Activated CD8-positive, alpha-beta memory T cell treated with anti-CD3 and anti-CD28 coated beads for 4 hours (primary cell): ENCODE measurements at regions not wholly inside any gene's neighbourhood (a gene's known extent, or its start where the extent isn't known, plus 50 kb on each side); places are given as distances from the start of the nearest gene placed in this dataset.

ENCODE experiments used
- DNase-seq, 2 donors: peaks; one replicate each; pipeline ENCODE4 v3.0.0-alpha.2; 2020; ENCODE audit warnings: low read depth in 2 of 2

GRCh38 chr2:550860-551567 is 126.2 kb downstream of the TMEM18 start:
- no peak for DNase-seq

- DNase-seq = no peak
These were observed 131.2 kb downstream of the TMEM18 start for GRCh38 chr2:545711-546650.

GRCh38 chr2:545228-545627 is 132.0 kb downstream of the TMEM18 start:
- DNase-seq = no peak

- DNase-seq = no peak
These were observed 138.6 kb downstream of the TMEM18 start for GRCh38 chr2:538646-539045.

- no peak for DNase-seq
These were observed 142.0 kb downstream of the TMEM18 start for GRCh38 chr2:535222-535621.

GRCh38 chr2:529852-530251 is 147.4 kb downstream of the TMEM18 start:
- no peak for DNase-seq

GRCh38 chr2:529424-529823 is 147.8 kb downstream of the TMEM18 start:
- no peak for DNase-seq

GRCh38 chr2:527581-527980 is 149.6 kb downstream of the TMEM18 start:
- DNase-seq = no peak

- DNase-seq = no peak
These were observed 150.3 kb downstream of the TMEM18 start for GRCh38 chr2:526918-527317.

GRCh38 chr2:525611-526010 is 151.6 kb downstream of the TMEM18 start:
- DNase-seq = no peak

GRCh38 chr2:525021-525420 is 152.2 kb downstream of the TMEM18 start:
- no peak for DNase-seq

GRCh38 chr2:524442-524841 is 152.8 kb downstream of the TMEM18 start:
- DNase-seq = no peak

GRCh38 chr2:523698-524270 is 153.4 kb downstream of the TMEM18 start:
- DNase-seq = no peak

GRCh38 chr2:522776-523175 is 154.4 kb downstream of the TMEM18 start:
- no peak for DNase-seq

- DNase-seq = no peak
These were observed 155.2 kb downstream of the TMEM18 start for GRCh38 chr2:521853-522530.

- no peak for DNase-seq
These were observed 156.4 kb downstream of the TMEM18 start for GRCh38 chr2:520663-521340.

GRCh38 chr2:516944-517343 is 160.3 kb downstream of the TMEM18 start:
- DNase-seq = no peak

- DNase-seq = no peak
These were observed 161.1 kb downstream of the TMEM18 start for GRCh38 chr2:516131-516530.

- DNase-seq = no peak
These were observed 161.6 kb downstream of the TMEM18 start for GRCh38 chr2:515441-516127.

GRCh38 chr2:513981-514706 is 163.1 kb downstream of the TMEM18 start:
- DNase-seq = no peak
